ENCODE measurements at regions not wholly inside any gene's neighbourhood (a gene's known extent, or its start where the extent isn't known, plus 50 kb on each side); places are given as distances from the start of the nearest gene placed in this dataset.

DNA sequence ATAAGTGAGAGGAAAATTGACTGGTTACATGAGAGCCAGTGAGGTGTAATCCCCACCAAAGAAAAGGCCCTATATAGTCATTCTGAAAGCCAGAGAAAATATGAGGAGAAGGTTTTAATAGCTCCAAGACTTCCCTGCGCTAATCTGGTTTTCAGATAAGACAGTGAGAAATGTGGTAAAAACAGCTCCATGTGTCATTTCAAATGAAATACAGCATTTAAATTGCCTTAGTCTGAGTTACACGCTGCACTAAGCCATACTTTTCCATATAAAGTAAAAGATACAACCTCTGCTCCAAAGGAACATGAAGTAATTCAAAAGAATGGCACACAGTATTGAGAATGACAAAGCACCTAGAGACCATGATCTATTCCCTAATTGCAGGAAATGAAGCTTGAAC lies 378.0 kb upstream of the PDE4D start:
- no peaks in the 10 kb centered on the region for H3K36me3 ChIP-seq (ENCODE audit: control insufficient read depth in 4 of 4, insufficient read depth in 4 of 4, low read length in 4 of 4)
- TF ChIP-seq, protein P1, sequence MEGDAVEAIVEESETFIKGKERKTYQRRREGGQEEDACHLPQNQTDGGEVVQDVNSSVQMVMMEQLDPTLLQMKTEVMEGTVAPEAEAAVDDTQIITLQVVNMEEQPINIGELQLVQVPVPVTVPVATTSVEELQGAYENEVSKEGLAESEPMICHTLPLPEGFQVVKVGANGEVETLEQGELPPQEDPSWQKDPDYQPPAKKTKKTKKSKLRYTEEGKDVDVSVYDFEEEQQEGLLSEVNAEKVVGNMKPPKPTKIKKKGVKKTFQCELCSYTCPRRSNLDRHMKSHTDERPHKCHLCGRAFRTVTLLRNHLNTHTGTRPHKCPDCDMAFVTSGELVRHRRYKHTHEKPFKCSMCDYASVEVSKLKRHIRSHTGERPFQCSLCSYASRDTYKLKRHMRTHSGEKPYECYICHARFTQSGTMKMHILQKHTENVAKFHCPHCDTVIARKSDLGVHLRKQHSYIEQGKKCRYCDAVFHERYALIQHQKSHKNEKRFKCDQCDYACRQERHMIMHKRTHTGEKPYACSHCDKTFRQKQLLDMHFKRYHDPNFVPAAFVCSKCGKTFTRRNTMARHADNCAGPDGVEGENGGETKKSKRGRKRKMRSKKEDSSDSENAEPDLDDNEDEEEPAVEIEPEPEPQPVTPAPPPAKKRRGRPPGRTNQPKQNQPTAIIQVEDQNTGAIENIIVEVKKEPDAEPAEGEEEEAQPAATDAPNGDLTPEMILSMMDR (IDR thresholded peaks at IDR 0.05; ENCODE audit: control extremely low read depth, extremely low read depth) = no peak
- H3K9ac ChIP-seq (ENCODE audit: insufficient read depth in 1 of 2, low read length in 2 of 2) = no peak overlapping the region
- 65 to 84% methylated on average over 2 of the region's 2 CpGs for WGBS, 2 donors
- no peak overlapping the region for H3K27ac ChIP-seq (ENCODE audit: low read depth in 1 of 2, low read length in 1 of 2)
- no peaks in the 10 kb centered on the region for H3K9me3 ChIP-seq (ENCODE audit: control insufficient read depth in 4 of 4, insufficient read depth in 3 of 4, low read length in 3 of 4)
- H3K4me1 ChIP-seq (ENCODE audit: control insufficient read depth in 5 of 5, insufficient read depth in 5 of 5, low read length in 5 of 5) = no peaks in the 10 kb centered on the region
- H3K27me3 ChIP-seq (ENCODE audit: control insufficient read depth in 3 of 3, insufficient read depth in 3 of 3, low read length in 2 of 3) = no peaks in the 10 kb centered on the region
- H3K4me3 ChIP-seq = no peak overlapping the region
- ATAC-seq (ENCODE audit: insufficient read depth, low FRiP score) = no peak
- no peak for DNase-seq

DNA sequence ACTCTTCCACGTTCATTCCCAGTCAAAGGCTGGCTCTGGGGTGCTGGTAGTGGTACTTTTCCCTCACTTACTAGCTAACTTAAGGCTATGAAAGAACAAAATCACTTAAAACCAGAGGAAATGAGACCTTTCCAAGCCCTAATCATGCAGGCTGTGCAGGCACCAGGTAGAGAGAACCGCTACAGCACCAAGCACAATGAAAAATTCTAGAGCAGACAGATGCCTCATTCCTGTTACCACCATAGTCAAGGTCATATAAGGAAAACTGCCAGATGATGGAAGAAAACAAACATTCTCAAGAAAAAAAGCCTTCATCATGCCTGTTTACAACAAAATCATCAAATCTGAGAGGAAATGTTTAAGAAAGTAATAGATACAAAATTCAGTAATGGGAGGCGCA lies 374.4 kb upstream of the PDE4D start:
- H3K4me3 ChIP-seq = no peak overlapping the region
- DNase-seq = no peak
- no peaks in the 10 kb centered on the region for H3K9me3 ChIP-seq (ENCODE audit: control insufficient read depth in 4 of 4, insufficient read depth in 3 of 4, low read length in 3 of 4)
- no peaks in the 10 kb centered on the region for H3K36me3 ChIP-seq (ENCODE audit: control insufficient read depth in 4 of 4, insufficient read depth in 4 of 4, low read length in 4 of 4)
- no peak overlapping the region for H3K27ac ChIP-seq (ENCODE audit: low read depth in 1 of 2, low read length in 1 of 2)
- TF ChIP-seq, protein P1 (IDR thresholded peaks at IDR 0.05; ENCODE audit: control extremely low read depth, extremely low read depth) = no peak
- ATAC-seq (ENCODE audit: insufficient read depth, low FRiP score) = no peak
- no peaks in the 10 kb centered on the region for H3K27me3 ChIP-seq (ENCODE audit: control insufficient read depth in 3 of 3, insufficient read depth in 3 of 3, low read length in 2 of 3)
- H3K4me1 ChIP-seq (ENCODE audit: control insufficient read depth in 5 of 5, insufficient read depth in 5 of 5, low read length in 5 of 5) = no peaks in the 10 kb centered on the region
- H3K9ac ChIP-seq (ENCODE audit: insufficient read depth in 1 of 2, low read length in 2 of 2) = no peak overlapping the region
- 73 to 83% methylated on average over 3 of the region's 3 CpGs for WGBS, 2 donors

DNA sequence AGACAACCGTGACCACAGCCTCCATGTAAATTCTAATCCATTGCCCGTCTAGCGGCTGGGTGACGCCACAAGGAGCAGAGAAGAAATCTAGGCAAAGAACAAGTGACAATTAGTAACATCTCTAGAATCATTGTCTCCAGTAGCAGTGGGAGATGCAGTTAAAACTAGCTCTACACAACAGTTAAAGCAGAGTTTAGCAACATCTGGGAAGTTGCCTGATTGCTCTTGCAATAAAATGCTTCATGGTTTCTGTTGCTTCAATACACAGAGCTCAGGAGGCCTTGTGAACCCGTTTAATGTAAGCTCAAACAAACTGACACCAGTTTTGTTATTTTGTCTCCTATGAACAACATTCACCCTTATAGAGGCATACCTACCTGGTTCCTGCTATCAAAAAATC lies 369.8 kb upstream of the PDE4D start:
- H3K4me1 ChIP-seq (ENCODE audit: control insufficient read depth in 5 of 5, insufficient read depth in 5 of 5, low read length in 5 of 5) = peaks cover 0 to 2% (median 0%) of the 10 kb centered on the region in 5 donors
- ATAC-seq (ENCODE audit: insufficient read depth, low FRiP score) = no peak
- H3K27me3 ChIP-seq (ENCODE audit: control insufficient read depth in 3 of 3, insufficient read depth in 3 of 3, low read length in 2 of 3) = no peaks in the 10 kb centered on the region
- no peak overlapping the region for H3K27ac ChIP-seq (ENCODE audit: low read depth in 1 of 2, low read length in 1 of 2)
- no peaks in the 10 kb centered on the region for H3K9me3 ChIP-seq (ENCODE audit: control insufficient read depth in 4 of 4, insufficient read depth in 3 of 4, low read length in 3 of 4)
- DNase-seq = no peak
- TF ChIP-seq, protein P1 (IDR thresholded peaks at IDR 0.05; ENCODE audit: control extremely low read depth, extremely low read depth) = no peak
- 54 to 84% methylated on average over 5 of the region's 5 CpGs for WGBS, 2 donors
- H3K36me3 ChIP-seq (ENCODE audit: control insufficient read depth in 4 of 4, insufficient read depth in 4 of 4, low read length in 4 of 4) = no peaks in the 10 kb centered on the region
- H3K9ac ChIP-seq (ENCODE audit: insufficient read depth in 1 of 2, low read length in 2 of 2) = no peak overlapping the region
- H3K4me3 ChIP-seq = no peak overlapping the region

DNA sequence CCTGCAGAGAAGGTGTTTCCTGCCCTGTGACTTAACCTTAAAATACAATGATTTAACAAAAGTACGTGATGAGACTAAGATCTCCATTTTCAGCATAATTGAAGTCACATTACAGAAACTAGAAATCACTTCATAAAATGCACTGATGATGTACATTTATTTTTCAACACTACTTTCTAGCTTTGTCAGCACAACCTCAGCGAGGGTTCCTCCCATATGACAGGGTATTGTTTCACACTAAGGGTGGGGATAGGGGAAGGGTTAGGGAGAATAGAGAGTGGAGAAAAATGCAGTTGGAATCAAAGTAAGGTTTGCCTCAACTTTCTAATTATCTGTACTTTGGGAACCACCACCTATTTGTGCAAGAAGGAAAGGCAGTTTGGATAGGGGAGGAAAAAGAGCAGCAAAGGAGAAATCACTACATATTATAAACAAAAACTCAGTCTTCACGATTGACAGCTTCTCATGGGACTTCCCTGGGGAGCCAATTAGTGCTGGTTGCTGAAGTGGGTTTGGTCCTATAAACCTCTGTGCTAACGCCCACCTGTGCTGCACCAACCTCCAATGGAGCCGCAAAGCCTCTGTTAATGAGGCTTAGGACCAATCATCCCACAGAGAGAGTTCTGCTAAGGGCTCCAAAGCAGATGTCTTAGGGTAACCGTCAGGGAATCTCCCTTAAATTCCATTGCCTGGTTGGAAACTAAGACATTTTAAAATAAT lies 369.2 kb upstream of the PDE4D start:
- ATAC-seq (ENCODE audit: insufficient read depth, low FRiP score) = no peak
- no peak overlapping the region for H3K4me3 ChIP-seq
- H3K27ac ChIP-seq (ENCODE audit: low read depth in 1 of 2, low read length in 1 of 2) = no peak overlapping the region
- no peak overlapping the region for H3K9ac ChIP-seq (ENCODE audit: insufficient read depth in 1 of 2, low read length in 2 of 2)
- no peaks in the 10 kb centered on the region for H3K9me3 ChIP-seq (ENCODE audit: control insufficient read depth in 4 of 4, insufficient read depth in 3 of 4, low read length in 3 of 4)
- TF ChIP-seq, protein P1 (IDR thresholded peaks at IDR 0.05; ENCODE audit: control extremely low read depth, extremely low read depth) = no peak
- H3K4me1 ChIP-seq (ENCODE audit: control insufficient read depth in 5 of 5, insufficient read depth in 5 of 5, low read length in 5 of 5) = peaks cover 0 to 2% (median 0%) of the 10 kb centered on the region in 5 donors
- no peaks in the 10 kb centered on the region for H3K36me3 ChIP-seq (ENCODE audit: control insufficient read depth in 4 of 4, insufficient read depth in 4 of 4, low read length in 4 of 4)
- no peaks in the 10 kb centered on the region for H3K27me3 ChIP-seq (ENCODE audit: control insufficient read depth in 3 of 3, insufficient read depth in 3 of 3, low read length in 2 of 3)
- 72 to 78% methylated on average over 6 of the region's 6 CpGs for WGBS, 2 donors
- DNase-seq = peak in 1 of 3 donors; percentile 6

Data from lung (tissue), 11 donors.